ENCODE measurements at regions not wholly inside any gene's neighbourhood (a gene's known extent, or its start where the extent isn't known, plus 50 kb on each side); places are given as distances from the start of the nearest gene placed in this dataset.

DNA sequence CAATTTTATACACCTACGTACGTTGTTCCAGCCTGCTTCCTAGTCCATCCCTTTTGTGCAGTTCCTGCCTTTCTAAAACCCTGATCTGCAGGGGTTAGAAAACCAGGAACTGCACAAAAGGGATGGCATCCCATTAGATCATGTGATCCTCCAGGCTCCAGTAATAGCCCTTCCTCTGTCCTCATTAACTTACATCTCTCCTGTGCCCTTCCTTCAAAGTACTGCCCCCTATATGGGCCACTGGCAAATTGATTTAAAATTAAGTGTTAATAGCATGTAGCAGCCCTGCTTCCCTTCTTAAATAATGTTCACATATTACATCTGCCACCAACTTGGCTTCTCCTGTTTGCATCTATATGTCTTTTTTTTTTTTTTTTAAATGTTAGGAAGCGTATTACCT is 61.3 kb upstream of the NXPH2 start:
- H3K4me2 ChIP-seq (ENCODE audit: insufficient read depth, low read length): no peak overlapping the region
- TF ChIP-seq, protein P1, sequence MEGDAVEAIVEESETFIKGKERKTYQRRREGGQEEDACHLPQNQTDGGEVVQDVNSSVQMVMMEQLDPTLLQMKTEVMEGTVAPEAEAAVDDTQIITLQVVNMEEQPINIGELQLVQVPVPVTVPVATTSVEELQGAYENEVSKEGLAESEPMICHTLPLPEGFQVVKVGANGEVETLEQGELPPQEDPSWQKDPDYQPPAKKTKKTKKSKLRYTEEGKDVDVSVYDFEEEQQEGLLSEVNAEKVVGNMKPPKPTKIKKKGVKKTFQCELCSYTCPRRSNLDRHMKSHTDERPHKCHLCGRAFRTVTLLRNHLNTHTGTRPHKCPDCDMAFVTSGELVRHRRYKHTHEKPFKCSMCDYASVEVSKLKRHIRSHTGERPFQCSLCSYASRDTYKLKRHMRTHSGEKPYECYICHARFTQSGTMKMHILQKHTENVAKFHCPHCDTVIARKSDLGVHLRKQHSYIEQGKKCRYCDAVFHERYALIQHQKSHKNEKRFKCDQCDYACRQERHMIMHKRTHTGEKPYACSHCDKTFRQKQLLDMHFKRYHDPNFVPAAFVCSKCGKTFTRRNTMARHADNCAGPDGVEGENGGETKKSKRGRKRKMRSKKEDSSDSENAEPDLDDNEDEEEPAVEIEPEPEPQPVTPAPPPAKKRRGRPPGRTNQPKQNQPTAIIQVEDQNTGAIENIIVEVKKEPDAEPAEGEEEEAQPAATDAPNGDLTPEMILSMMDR (IDR thresholded peaks at IDR 0.05; ENCODE audit: borderline replicate concordance, extremely low read depth, low read length, poor library complexity, severe bottlenecking): no peak
- TF ChIP-seq EZH2 (IDR thresholded peaks at IDR 0.05; ENCODE audit: borderline replicate concordance, low read depth, low read length, severe bottlenecking): no peak
- no peak overlapping the region for H2AFZ ChIP-seq (ENCODE audit: low read depth, low read length)
- H3K4me3 ChIP-seq (ENCODE audit: low read depth in 1 of 2, low read length in 2 of 2): no peak overlapping the region
- H3K9me3 ChIP-seq (ENCODE audit: insufficient read depth, low read length, severe bottlenecking): no peaks in the 10 kb centered on the region
- H4K20me1 ChIP-seq (ENCODE audit: insufficient read depth, low read length): no peaks in the 10 kb centered on the region
- H3K27me3 ChIP-seq (ENCODE audit: insufficient read depth, low read length, poor library complexity): no peaks in the 10 kb centered on the region
- ATAC-seq (ENCODE audit: insufficient read depth, low read depth) (no peak), DNase-seq (no peak)
- no peaks in the 10 kb centered on the region for H3K4me1 ChIP-seq (ENCODE audit: insufficient read depth, low read length)
- no peak overlapping the region for H3K9ac ChIP-seq (ENCODE audit: low read depth, low read length)
- H3K36me3 ChIP-seq (ENCODE audit: insufficient read depth, low read length): no peaks in the 10 kb centered on the region
- no peak overlapping the region for H3K27ac ChIP-seq (ENCODE audit: low read length)
- no peaks in the 10 kb centered on the region for H3K79me2 ChIP-seq (ENCODE audit: insufficient read depth, low read length)

DNA sequence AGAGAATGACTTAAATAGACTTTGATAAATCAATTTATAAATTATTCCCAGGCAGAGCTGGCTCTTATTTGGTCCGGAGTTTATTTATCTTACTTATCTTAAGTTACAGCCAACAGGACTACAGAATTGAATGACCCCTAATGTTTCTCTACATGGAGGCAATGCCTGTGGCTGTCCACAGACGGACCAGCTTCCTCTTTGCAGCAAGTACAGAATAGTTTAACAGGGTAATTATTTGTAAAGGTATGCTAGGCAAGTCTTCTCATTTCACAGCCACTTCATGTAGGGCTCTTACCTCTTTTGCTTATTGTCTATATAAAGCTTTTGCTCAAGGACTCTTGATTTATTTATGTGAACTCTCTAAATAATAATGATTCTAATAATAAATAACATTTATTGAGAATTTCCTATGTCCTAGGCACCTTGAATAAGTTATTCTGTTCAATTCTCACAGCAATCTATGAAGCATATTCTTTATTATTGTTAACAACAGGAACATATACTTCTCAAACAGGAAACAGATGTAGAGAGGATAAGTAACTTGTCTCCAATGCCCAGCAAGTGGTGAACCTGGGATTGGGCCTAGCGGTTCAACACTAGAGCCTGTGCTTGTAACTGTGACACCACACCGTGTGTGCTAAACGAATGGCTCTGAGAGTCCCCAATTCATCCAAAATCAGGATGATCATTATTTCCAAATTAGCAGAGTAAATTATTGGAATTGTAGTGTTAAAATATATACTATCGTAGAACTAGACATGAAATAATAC is 58.8 kb upstream of the NXPH2 start:
- Histone ChIP-seq H3K9ac (ENCODE audit: low read depth, low read length) (no peak overlapping the region), H3K79me2 (ENCODE audit: insufficient read depth, low read length) (no peaks in the 10 kb centered on the region), H3K36me3 (ENCODE audit: insufficient read depth, low read length) (no peaks in the 10 kb centered on the region), H3K9me3 (ENCODE audit: insufficient read depth, low read length, severe bottlenecking) (no peaks in the 10 kb centered on the region), H3K27ac (ENCODE audit: low read length) (no peak overlapping the region), H4K20me1 (ENCODE audit: insufficient read depth, low read length) (no peaks in the 10 kb centered on the region), H3K27me3 (ENCODE audit: insufficient read depth, low read length, poor library complexity) (no peaks in the 10 kb centered on the region), H3K4me2 (ENCODE audit: insufficient read depth, low read length) (no peak overlapping the region), H3K4me1 (ENCODE audit: insufficient read depth, low read length) (no peaks in the 10 kb centered on the region), H3K4me3 (ENCODE audit: low read depth in 1 of 2, low read length in 2 of 2) (no peak overlapping the region), H2AFZ (ENCODE audit: low read depth, low read length) (no peak overlapping the region)
- ATAC-seq (ENCODE audit: insufficient read depth, low read depth) (no peak), DNase-seq (no peak)
- no peak for TF ChIP-seq EZH2 (IDR thresholded peaks at IDR 0.05; ENCODE audit: borderline replicate concordance, low read depth, low read length, severe bottlenecking)
- TF ChIP-seq, protein P1 (IDR thresholded peaks at IDR 0.05; ENCODE audit: borderline replicate concordance, extremely low read depth, low read length, poor library complexity, severe bottlenecking): no peak

DNA sequence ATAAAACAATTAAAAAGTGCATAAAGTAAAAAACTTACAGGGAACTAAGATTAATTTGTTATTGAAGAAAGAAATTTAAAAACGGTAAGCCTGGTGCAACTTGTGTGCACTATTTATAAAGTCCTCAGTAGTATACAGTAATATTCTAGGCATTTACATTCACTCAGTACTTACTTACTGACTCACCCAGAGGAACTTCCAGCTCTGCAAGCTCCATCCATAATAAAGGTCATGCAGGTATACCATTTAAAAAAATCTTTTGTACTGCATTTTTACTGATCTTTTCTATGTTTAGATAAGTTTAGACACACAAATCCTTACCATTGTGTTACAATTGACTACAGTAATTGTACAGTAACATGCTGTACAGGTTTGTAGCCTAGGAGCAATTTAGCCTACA is 51.5 kb upstream of the NXPH2 start:
- no peak overlapping the region for H3K4me3 ChIP-seq (ENCODE audit: low read depth in 1 of 2, low read length in 2 of 2)
- H3K27me3 ChIP-seq (ENCODE audit: insufficient read depth, low read length, poor library complexity): peaks cover 3% of the 10 kb centered on the region
- H3K4me2 ChIP-seq (ENCODE audit: insufficient read depth, low read length): no peak overlapping the region
- no peak overlapping the region for H3K27ac ChIP-seq (ENCODE audit: low read length)
- no peak overlapping the region for H2AFZ ChIP-seq (ENCODE audit: low read depth, low read length)
- ATAC-seq (ENCODE audit: insufficient read depth, low read depth): no peak
- no peaks in the 10 kb centered on the region for H3K9me3 ChIP-seq (ENCODE audit: insufficient read depth, low read length, severe bottlenecking)
- TF ChIP-seq, protein P1 (IDR thresholded peaks at IDR 0.05; ENCODE audit: borderline replicate concordance, extremely low read depth, low read length, poor library complexity, severe bottlenecking): no peak
- no peak for TF ChIP-seq EZH2 (IDR thresholded peaks at IDR 0.05; ENCODE audit: borderline replicate concordance, low read depth, low read length, severe bottlenecking)
- DNase-seq: no peak
- no peaks in the 10 kb centered on the region for H3K36me3 ChIP-seq (ENCODE audit: insufficient read depth, low read length)
- no peaks in the 10 kb centered on the region for H3K4me1 ChIP-seq (ENCODE audit: insufficient read depth, low read length)
- H3K79me2 ChIP-seq (ENCODE audit: insufficient read depth, low read length): no peaks in the 10 kb centered on the region
- H3K9ac ChIP-seq (ENCODE audit: low read depth, low read length): no peak overlapping the region
- no peaks in the 10 kb centered on the region for H4K20me1 ChIP-seq (ENCODE audit: insufficient read depth, low read length)

Measured in DND-41 (cell line).